GM10266 (cell line): ENCODE measurements at regions not wholly inside any gene's neighbourhood (a gene's known extent, or its start where the extent isn't known, plus 50 kb on each side); places are given as distances from the start of the nearest gene placed in this dataset.

Experiments used
- DNase-seq: peaks from one replicate; pipeline ENCODE4 v3.0.0; 2012; ENCODE audit errors: extremely low spot score
- CTCF ChIP-seq: IDR thresholded peaks from 2 replicates; pipeline ENCODE4 v1.5.1; 2012; ENCODE audit warnings: mild to moderate bottlenecking, low read depth; ENCODE audit not compliant: control insufficient read depth, insufficient read depth; ENCODE audit errors: missing control alignments

GRCh38 chr7:106381252-106381651 is 96.5 kb upstream of the NAMPT start:
- TF ChIP-seq CTCF: no peak
- DNase-seq: no peak

- DNase-seq: no peak
These were observed 93.1 kb upstream of the NAMPT start for GRCh38 chr7:106377847-106378361.

GRCh38 chr7:106376026-106376799 is 91.4 kb upstream of the NAMPT start:
- DNase-seq: no peak
- no peak for TF ChIP-seq CTCF

More at GRCh38 chr7:106377847-106378361, 93.1 kb upstream of the NAMPT start:
- TF ChIP-seq CTCF: no peak

- no peak for DNase-seq
- TF ChIP-seq CTCF: no peak
These were observed 90.7 kb upstream of the NAMPT start for GRCh38 chr7:106375499-106375898.

- DNase-seq: no peak
- no peak for TF ChIP-seq CTCF
These were observed 89.7 kb upstream of the NAMPT start for GRCh38 chr7:106374437-106374836.

GRCh38 chr7:106372595-106373318 is 88.0 kb upstream of the NAMPT start:
- no peak for TF ChIP-seq CTCF

GRCh38 chr7:106372126-106372525 is 87.3 kb upstream of the NAMPT start:
- TF ChIP-seq CTCF: no peak
- DNase-seq: no peak

More at GRCh38 chr7:106372595-106373318, 88.0 kb upstream of the NAMPT start:
- DNase-seq: no peak
